ENCODE measurements at regions not wholly inside any gene's neighbourhood (a gene's known extent, or its start where the extent isn't known, plus 50 kb on each side); places are given as distances from the start of the nearest gene placed in this dataset.

DNA sequence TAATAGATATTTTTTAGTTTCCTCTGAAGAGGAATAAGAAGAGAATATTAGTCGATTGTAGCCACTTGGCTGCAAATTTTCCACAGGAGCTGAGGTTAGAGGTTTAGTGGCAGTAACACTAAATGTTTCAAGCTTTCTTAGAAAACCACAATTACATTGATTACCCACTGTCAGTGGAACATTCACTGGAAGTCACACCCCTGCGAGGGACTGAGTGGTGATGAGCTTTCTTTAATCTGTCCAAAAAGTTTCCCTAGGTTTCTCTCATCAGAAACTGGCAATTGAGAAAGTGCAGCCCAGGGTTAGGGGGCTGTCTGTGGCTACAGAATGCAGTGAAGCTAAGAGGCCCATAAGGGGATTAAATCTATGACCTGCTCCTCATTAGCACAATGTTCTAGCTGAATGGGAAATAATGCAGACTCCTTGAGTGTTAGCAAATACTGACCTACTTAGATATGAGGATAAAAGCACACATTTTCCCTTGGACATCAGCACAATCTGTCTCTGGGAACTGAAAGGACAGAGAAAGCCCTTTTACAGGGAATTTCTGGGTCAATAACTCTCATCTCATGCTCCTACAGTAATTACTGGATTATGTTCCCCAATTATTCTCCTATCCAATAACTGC is 189.5 kb downstream of the FAM76B start:
- Histone ChIP-seq H3K4me3 (no peak overlapping the region), H3K36me3 (no peaks in the 10 kb centered on the region), H3K27me3 (no peaks in the 10 kb centered on the region), H3K9me3 (no peaks in the 10 kb centered on the region), H3K27ac (no peak overlapping the region), H3K4me1 (no peaks in the 10 kb centered on the region)
- no peak for DNase-seq
- TF ChIP-seq, protein P1, sequence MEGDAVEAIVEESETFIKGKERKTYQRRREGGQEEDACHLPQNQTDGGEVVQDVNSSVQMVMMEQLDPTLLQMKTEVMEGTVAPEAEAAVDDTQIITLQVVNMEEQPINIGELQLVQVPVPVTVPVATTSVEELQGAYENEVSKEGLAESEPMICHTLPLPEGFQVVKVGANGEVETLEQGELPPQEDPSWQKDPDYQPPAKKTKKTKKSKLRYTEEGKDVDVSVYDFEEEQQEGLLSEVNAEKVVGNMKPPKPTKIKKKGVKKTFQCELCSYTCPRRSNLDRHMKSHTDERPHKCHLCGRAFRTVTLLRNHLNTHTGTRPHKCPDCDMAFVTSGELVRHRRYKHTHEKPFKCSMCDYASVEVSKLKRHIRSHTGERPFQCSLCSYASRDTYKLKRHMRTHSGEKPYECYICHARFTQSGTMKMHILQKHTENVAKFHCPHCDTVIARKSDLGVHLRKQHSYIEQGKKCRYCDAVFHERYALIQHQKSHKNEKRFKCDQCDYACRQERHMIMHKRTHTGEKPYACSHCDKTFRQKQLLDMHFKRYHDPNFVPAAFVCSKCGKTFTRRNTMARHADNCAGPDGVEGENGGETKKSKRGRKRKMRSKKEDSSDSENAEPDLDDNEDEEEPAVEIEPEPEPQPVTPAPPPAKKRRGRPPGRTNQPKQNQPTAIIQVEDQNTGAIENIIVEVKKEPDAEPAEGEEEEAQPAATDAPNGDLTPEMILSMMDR (IDR thresholded peaks at IDR 0.05), result no peak
- no peak for TF ChIP-seq POLR2A (IDR thresholded peaks at IDR 0.05)

DNA sequence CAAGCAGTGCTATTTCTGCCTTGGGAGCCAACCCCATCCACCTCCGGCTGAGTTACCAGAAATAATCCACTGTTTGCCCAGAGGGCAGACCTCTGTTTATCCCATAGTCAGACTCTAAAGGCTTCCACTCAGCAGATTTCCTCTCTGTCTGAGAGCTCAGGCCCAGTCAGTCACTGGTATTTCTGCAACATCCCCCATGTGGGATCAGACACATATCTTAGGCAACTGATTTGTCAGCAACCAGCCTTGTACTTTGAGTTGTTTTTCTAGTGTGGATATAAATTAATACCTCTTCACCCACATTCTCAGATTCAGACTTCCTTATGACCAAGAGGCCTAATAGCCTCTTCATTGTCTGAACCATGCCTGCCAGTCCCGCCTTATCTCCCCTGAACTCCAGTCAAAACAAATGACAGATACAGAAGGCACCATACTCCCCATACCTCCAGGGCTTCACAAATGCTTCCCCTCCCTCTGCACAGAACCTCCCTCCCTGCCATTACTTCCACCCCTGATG is 193.6 kb downstream of the FAM76B start:
- no peak overlapping the region for H3K27ac ChIP-seq
- DNase-seq, result no peak

DNA sequence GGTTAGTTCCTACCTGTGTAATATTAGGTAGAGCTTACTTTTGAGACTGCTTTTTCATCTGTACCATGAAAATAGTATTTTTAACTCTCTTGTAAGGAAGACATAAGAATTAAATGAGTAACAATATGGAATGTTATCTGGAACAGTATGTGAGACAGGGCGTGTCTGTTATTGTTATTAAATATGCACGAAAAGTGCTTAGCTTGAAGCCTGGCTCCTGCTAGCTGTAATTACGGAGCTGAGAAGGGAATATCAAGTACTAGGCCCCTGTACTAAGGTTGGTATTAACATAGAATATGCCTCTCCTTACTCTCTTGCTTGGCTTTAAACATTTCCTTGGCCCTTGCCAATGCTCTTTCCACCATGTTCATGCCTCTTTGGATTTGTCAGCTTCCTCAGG is 194.0 kb downstream of the FAM76B start:
- Histone ChIP-seq H3K9me3 (no peaks in the 10 kb centered on the region), H3K27ac (no peak overlapping the region), H3K4me1 (no peaks in the 10 kb centered on the region), H3K36me3 (no peaks in the 10 kb centered on the region), H3K27me3 (no peaks in the 10 kb centered on the region), H3K4me3 (no peak overlapping the region)
- TF ChIP-seq, protein P1 (IDR thresholded peaks at IDR 0.05), result no peak
- TF ChIP-seq POLR2A (IDR thresholded peaks at IDR 0.05), result no peak
- no peak for DNase-seq

More for the DNA sequence above, 193.6 kb downstream of the FAM76B start:
- Histone ChIP-seq H3K4me1 (no peaks in the 10 kb centered on the region), H3K4me3 (no peak overlapping the region), H3K27me3 (no peaks in the 10 kb centered on the region), H3K9me3 (no peaks in the 10 kb centered on the region), H3K36me3 (no peaks in the 10 kb centered on the region)
- TF ChIP-seq, protein P1 (IDR thresholded peaks at IDR 0.05), result no peak
- no peak for TF ChIP-seq POLR2A (IDR thresholded peaks at IDR 0.05)

DNA sequence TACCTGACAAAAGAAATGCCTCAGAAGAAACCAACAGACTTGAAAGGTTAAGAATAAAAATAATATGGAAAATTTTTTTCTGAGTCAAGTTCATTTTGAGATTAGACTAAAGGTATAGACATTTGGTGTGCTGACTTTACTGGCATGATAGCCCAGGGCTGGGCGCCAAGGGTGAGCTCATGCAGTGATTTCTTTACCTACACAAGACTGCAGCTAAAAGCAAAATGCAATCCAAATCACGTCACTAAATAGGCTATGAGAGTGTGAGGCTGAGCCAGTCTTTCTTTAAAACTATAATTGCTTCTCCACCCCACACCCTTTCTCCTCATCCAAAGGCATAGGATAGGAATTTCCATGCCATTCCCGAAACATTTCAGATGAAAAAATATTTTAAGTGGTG is 196.5 kb downstream of the FAM76B start:
- no peak for DNase-seq
- no peak overlapping the region for H3K4me3 ChIP-seq
- no peaks in the 10 kb centered on the region for H3K4me1 ChIP-seq
- TF ChIP-seq POLR2A (IDR thresholded peaks at IDR 0.05), result no peak
- TF ChIP-seq, protein P1 (IDR thresholded peaks at IDR 0.05), result no peak
- no peaks in the 10 kb centered on the region for H3K36me3 ChIP-seq
- no peaks in the 10 kb centered on the region for H3K9me3 ChIP-seq
- H3K27me3 ChIP-seq, result no peaks in the 10 kb centered on the region
- no peak overlapping the region for H3K27ac ChIP-seq

DNA sequence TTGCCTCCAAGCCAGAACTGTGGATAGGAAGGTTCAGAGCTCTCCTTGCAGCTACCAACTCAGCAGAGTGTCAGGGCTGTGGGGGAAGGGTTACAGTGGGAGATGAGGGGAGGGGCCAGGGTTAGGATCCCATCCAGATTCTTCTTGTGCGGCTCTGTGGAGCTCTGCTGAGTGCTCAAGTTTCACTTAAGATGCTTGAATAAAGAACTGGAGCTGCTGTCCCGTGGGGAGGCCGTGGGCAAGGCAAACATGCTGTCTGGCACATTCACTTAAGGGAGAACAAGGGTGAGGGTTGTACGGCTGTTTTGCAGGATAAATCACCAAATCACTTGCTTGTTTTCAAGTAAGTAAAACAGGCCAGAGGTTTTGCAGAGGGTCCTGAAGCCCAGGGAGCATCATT is 197.1 kb downstream of the FAM76B start:
- DNase-seq, result no peak
- H3K27ac ChIP-seq, result no peak overlapping the region
- H3K36me3 ChIP-seq, result no peaks in the 10 kb centered on the region
- no peaks in the 10 kb centered on the region for H3K27me3 ChIP-seq
- no peak overlapping the region for H3K4me3 ChIP-seq
- H3K9me3 ChIP-seq, result no peaks in the 10 kb centered on the region
- TF ChIP-seq POLR2A (IDR thresholded peaks at IDR 0.05), result no peak
- TF ChIP-seq, protein P1 (IDR thresholded peaks at IDR 0.05), result no peak
- no peaks in the 10 kb centered on the region for H3K4me1 ChIP-seq

Data from Peyer's patch (tissue), 4 donors.